Left colon (tissue), 2 donors: ENCODE measurements at regions not wholly inside any gene's neighbourhood (a gene's known extent, or its start where the extent isn't known, plus 50 kb on each side); places are given as distances from the start of the nearest gene placed in this dataset.

Source experiments
- ATAC-seq: fragments of 200-7000 bp; cut with Tn5 transposase; one replicate; pipeline ENCODE4 v1.9.1; 2020; ENCODE audit warnings: mild to moderate bottlenecking, moderate library complexity
- DNase-seq, 2 donors: peaks; one replicate each; pipeline ENCODE4 v3.0.0-alpha.2; 2020
- intact Hi-C, 2 donors: fragments of 100-400 bp; cut with DNase I in 1 of 2; cut with micrococcal nuclease in 1 of 2; formaldehyde crosslinking; loops; one replicate each; pipeline versions ENCODE4 v1.11.2 to v1.14.0; 2022; cut with DNase I, micrococcal nuclease
- donor health status: DM: no; HTN: no; CAD: no.
- donor health status: DM: yes; HTN: yes; CAD: no.

GRCh38 chr13:21938168-21938567 lies 267.3 kb downstream of the FGF9 start:
- DNase-seq: no peak
- intact Hi-C loops: no loop called here
- no peak for ATAC-seq

GRCh38 chr13:21938636-21939035 lies 267.8 kb downstream of the FGF9 start:
- ATAC-seq (no peak), DNase-seq (no peak)
- intact Hi-C loops: no loop called here

- intact Hi-C loops: no loop called here
- ATAC-seq (no peak), DNase-seq (no peak)
Measured at GRCh38 chr13:21942061-21942460, 271.2 kb downstream of the FGF9 start.

- ATAC-seq: no peak
- intact Hi-C loops: no loop called here
- DNase-seq: no peak
Measured at GRCh38 chr13:21944610-21945009, 273.7 kb downstream of the FGF9 start.

GRCh38 chr13:21945195-21945594 lies 274.3 kb downstream of the FGF9 start:
- DNase-seq (no peak), ATAC-seq (no peak)
- intact Hi-C loops: no loop called here

- intact Hi-C loops: no loop called here
- no peak for DNase-seq
- ATAC-seq: no peak
Measured at GRCh38 chr13:21946964-21947363, 276.1 kb downstream of the FGF9 start.

- no peak for DNase-seq
- intact Hi-C loops: no loop called here
- ATAC-seq: no peak
Measured at GRCh38 chr13:21948769-21949474, 278.0 kb downstream of the FGF9 start.

GRCh38 chr13:21949818-21950429 lies 279.1 kb downstream of the FGF9 start:
- intact Hi-C loops: no loop called here
- ATAC-seq (no peak), DNase-seq (no peak)

- no peak for DNase-seq
Measured at GRCh38 chr13:21956666-21957065, 285.8 kb downstream of the FGF9 start.

GRCh38 chr13:21957833-21958232 lies 287.0 kb downstream of the FGF9 start:
- no peak for ATAC-seq
- intact Hi-C loops: no loop called here
- no peak for DNase-seq

More at GRCh38 chr13:21956666-21957065, 285.8 kb downstream of the FGF9 start:
- intact Hi-C loops: no loop called here
- no peak for ATAC-seq

GRCh38 chr13:21960108-21960507 lies 289.2 kb downstream of the FGF9 start:
- ATAC-seq: no peak
- intact Hi-C loops: no loop called here
- no peak for DNase-seq

- ATAC-seq: no peak
- DNase-seq: no peak
- intact Hi-C loops: no loop called here
Measured at GRCh38 chr13:21964686-21965085, 293.8 kb downstream of the FGF9 start.

GRCh38 chr13:21965095-21965494 lies 294.2 kb downstream of the FGF9 start:
- ATAC-seq: no peak
- intact Hi-C loops: no loop called here
- no peak for DNase-seq

GRCh38 chr13:21966014-21966413 lies 295.1 kb downstream of the FGF9 start:
- ATAC-seq (no peak), DNase-seq (no peak)
- intact Hi-C loops: no loop called here

- DNase-seq: no peak
- ATAC-seq: no peak
- intact Hi-C loops: no loop called here
Measured at GRCh38 chr13:21967871-21968270, 297.0 kb downstream of the FGF9 start.

- intact Hi-C loops: no loop called here
- DNase-seq: no peak
- ATAC-seq: no peak
Measured at GRCh38 chr13:21970172-21970571, 299.3 kb downstream of the FGF9 start.

- ATAC-seq (no peak), DNase-seq (no peak)
- intact Hi-C loops: no loop called here
Measured at GRCh38 chr13:21970918-21971317, 300.0 kb downstream of the FGF9 start.

GRCh38 chr13:21971662-21972621 lies 301.1 kb downstream of the FGF9 start:
- no peak for DNase-seq
- ATAC-seq: no peak
- intact Hi-C loops: no loop called here

- intact Hi-C loops: no loop called here
Measured at GRCh38 chr13:21973437-21974125, 302.7 kb downstream of the FGF9 start.

More at GRCh38 chr13:21973437-21974125, 302.7 kb downstream of the FGF9 start:
- no peak for DNase-seq
- no peak for ATAC-seq
